DMS 273 (cell line): ENCODE measurements at regions not wholly inside any gene's neighbourhood (a gene's known extent, or its start where the extent isn't known, plus 50 kb on each side); places are given as distances from the start of the nearest gene placed in this dataset.
A peak's percentile ranks its signal among the peaks of the same experiment; 100 is the strongest.
"Not testable (repeated sequence)": the region's sequence is repeated elsewhere in the genome, so short reads cannot be mapped to it uniquely, and the experiment has no call there.

Source experiments
- DNase-seq: peaks from one replicate; lab custom pipeline; 2025; ENCODE audit not compliant: unreplicated experiment; lab: John Stamatoyannopoulos, UW

- no peak for DNase-seq
Observed at GRCh38 chr7:36057323-36057722, 95.7 kb upstream of the EEPD1 start.

GRCh38 chr7:36058020-36058592 is 94.9 kb upstream of the EEPD1 start:
- no peak for DNase-seq

DNA sequence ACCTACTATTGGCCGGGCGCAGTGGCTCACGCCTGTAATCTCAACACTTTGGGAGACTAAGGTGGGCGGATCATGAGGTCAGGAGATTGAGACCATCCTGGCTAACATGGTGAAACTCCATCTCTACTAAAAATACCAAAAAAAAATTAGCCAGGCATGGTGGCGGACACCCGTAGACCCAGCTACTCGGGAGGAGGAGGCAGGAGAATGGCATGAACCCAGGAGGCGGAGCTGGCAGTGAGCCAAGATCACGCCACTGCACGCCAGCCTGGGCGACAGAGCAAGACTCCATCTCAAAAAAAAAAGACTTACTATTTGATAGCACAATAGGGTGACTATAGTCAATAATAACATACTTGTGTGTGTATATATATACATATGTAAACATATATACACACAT is 92.7 kb upstream of the EEPD1 start:
- not testable (repeated sequence) for DNase-seq

DNA sequence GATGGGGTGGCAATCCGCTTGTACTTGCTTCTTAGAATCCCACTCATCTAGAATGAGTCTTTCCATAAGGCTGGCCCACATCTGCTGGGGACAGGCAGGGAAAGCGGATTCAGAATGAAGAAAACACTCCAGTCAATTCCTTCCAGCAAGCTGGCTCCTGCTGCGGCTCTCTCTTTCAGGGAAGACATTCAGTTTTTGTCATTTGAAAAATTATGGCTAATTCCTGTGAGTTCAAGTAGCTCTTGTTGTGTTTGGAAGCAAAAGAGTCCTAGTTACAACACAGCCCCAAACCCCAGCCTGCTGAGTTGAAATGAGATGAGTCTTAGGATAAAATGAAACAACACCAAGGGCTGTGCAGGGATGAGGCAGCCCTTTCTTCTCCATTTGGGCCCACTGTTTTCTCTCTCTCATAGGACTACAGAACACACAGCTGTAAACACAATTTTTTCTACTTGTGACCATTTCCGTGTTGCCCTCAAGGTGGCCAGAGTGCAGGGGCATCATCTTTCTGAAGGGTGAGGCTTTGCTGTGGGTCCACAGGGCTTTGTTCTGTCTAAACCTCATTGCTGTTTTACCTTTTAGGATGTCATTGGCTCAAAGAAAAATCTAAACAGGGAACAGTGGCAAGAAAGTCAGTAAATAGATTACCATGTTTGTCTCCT is 90.8 kb upstream of the EEPD1 start:
- DNase-seq: no peak

GRCh38 chr7:36064676-36065075 is 88.4 kb upstream of the EEPD1 start:
- no peak for DNase-seq

- not testable (repeated sequence) for DNase-seq
Observed at GRCh38 chr7:36065563-36066342, 87.3 kb upstream of the EEPD1 start.

- DNase-seq: no peak
Observed at GRCh38 chr7:36066343-36066664, 86.8 kb upstream of the EEPD1 start.

- no peak for DNase-seq
Observed at GRCh38 chr7:36070230-36070629, 82.8 kb upstream of the EEPD1 start.

DNA sequence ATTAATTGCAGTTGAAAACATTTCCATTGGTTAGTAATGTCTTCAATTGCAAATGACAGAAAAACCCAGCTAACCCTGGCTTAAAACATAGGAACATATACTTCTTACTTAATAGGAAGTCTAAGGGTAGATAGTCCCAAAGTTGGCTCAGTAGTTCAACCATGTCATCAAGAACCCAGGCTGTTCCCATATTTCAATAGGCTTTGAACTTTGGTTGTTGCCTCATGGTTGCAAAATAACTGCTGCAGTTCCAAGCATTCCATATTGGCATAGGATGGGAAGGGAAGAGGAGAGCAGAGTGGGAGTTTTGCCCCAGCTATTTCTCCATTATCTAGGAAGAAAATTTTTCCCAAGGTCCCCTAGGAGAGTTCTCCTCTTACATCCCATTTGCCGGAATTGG is 81.4 kb upstream of the EEPD1 start:
- no peak for DNase-seq

GRCh38 chr7:36072620-36073019 is 80.4 kb upstream of the EEPD1 start:
- DNase-seq: no peak

DNA sequence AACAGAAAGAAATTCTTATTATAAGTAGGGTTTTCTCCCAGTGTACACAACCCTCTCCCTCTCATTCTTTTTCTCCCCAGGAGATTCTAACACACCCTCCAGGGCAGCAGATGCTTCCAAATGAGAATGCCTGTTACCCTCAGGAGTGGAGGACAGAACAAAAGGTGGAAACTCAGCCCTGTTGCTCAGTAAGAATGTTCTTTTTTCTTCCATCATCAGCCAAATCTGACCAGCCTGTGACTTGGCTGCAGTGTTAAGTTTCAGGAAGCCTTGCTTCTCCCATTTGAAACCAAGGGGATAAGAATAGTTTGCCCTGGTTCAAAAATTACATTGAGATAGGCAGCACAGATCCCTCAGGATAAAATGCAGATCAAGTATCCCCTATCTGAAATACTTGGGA is 77.5 kb upstream of the EEPD1 start:
- no peak for DNase-seq

DNA sequence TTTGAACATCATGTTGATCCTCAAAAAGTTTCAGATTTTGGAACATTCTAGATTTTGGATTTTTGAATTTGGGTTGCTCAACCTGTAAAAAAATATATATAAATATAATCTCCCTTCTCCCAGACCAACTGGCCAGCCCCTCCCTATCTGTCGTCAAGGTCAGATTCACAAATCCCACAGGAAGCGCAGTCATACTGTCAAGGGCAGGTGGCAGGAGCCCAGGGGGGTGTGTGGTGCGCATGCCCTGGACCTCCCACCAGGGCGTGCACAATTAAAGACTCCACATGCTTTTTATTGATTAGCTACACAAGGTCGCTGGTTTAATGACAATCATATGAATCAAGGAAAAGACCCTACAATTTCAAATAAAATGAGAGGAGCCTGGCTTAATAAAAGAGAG is 77.0 kb upstream of the EEPD1 start:
- no peak for DNase-seq

GRCh38 chr7:36078816-36079360 is 74.2 kb upstream of the EEPD1 start:
- no peak for DNase-seq

DNA sequence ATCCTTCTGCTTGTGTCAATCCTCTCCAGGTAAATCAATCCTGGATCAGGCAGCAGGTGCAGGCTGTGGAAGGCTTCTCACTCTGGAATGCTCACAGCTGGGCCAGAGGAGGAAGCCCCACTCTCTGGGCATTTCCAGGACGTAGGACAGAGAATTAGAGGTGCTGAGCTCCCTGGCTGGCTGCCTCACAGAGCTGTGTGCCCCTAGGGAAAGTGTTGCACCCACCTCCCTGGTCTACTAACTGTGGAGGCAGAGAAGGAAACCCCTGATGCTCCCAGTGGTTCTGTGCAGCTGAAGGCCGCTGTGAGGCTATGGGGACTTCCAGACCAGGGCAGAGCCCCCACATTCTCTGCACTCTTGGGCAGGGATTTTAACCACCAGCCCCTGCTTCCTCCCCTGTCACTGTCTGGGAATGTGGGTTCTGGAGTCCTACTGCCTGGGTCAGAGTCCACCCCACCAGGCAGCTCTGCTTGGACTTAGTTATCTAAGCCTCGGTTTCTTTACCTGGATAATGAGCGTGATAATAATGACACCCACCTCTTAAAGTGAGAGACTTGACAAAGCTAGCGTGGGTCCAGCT is 73.5 kb upstream of the EEPD1 start:
- no peak for DNase-seq

DNA sequence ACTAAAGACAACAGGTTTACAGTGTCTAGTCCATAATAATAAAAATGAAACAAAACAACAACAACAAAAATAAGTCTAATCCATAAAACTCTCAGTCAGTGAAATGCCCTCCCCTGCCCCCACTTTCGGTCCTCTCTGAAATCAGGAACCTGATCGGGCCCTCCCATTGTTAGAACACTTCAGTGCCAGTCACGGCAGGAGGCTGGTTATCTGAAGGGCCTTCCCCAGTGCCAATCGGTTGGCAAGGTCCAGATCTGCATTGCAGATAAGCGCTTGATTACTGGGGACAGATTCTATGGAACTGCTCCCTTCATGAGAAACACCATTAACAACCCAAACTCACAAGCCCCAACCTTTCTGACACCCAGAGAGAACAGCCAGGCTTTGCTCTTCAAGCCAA is 72.2 kb upstream of the EEPD1 start:
- no peak for DNase-seq

GRCh38 chr7:36082216-36082615 is 70.8 kb upstream of the EEPD1 start:
- no peak for DNase-seq

GRCh38 chr7:36082910-36083309 is 70.1 kb upstream of the EEPD1 start:
- DNase-seq: peak; percentile 40

DNA sequence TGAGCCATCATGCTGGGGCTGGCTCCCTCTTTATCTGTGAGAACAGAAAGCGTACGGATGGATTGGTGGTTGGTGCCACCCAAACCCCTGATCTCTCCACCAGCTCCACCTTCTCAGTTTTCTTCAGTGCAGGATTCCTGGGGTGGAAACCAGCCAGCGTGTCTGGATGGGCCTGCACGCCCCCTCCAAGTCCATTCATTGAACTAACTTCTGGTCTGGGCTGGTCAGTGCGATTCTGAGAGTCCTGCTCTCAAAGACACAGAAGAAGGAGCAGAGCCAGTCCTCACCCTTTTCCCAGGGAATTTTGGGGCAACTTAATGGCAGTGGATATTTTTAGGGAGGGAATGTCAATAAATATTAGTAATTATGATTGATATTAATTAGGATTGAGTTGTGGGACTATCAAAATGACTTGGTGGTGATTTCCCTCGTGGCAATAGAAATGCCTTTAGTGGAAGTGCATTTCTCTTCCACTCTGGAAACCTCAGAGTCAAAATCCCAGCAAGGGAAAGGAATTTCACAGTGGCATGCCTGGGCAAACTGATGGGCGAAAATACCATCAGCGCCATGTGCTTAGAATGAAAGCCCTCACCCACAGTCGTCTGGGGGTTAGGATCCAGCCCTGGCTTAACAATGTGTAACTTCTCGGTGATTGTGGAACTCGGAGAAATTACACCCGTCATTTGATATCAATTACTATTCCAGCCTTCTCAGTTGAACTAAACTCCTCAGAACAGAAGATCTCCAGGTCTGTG is 69.3 kb upstream of the EEPD1 start:
- no peak for DNase-seq

DNA sequence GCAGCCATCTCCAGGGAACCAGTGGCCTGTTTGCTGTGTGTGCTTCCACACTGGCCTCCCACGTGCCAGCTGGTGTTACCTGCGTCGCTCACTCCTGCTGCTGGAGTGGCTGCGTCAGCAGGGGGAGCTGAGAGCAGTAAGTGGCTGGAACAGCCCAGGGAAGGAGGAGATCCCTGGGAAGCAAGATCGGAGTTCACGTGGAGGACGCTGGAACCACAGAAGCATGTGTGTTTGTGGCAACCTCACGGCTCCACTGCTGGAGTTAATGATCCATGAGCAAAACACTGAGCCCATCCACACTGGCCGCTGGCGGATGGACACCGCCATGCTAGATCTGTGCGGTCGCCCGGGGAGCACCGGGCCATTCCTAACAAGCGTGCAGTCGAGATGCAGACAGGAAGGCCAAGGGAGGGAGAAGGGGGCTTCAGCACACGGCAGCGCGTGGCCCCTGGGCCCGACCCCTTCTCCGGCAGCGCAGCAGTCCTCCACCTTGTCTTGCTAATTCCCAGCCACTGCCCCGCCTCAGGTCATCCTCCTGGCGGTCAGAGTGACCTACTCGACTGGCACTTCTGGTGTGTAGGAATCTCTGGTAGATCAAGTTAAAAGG is 68.5 kb upstream of the EEPD1 start:
- DNase-seq: peak; percentile 74

DNA sequence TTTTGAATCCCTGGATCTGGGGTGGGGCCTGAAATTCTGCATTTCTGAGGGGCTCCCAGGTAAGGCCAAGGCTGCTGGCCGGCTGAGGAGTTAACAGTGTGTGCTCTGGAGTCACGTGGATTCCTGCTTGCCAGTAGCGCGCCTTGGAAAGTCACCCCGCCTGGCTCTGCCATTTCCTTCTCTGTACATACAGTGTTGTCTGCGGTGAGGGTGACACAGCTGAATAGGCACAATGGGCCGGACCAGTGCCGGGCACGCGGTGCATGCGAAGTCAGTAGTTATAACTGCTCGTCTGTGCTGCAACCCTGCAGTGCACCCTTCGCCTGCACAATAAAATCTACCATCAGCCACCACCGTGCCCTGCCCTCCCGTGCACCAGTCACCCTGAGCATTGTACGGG is 68.0 kb upstream of the EEPD1 start:
- no peak for DNase-seq

- DNase-seq: no peak
Observed at GRCh38 chr7:36086571-36086970, 66.5 kb upstream of the EEPD1 start.
